ENCODE measurements at regions not wholly inside any gene's neighbourhood (a gene's known extent, or its start where the extent isn't known, plus 50 kb on each side); places are given as distances from the start of the nearest gene placed in this dataset.

DNA sequence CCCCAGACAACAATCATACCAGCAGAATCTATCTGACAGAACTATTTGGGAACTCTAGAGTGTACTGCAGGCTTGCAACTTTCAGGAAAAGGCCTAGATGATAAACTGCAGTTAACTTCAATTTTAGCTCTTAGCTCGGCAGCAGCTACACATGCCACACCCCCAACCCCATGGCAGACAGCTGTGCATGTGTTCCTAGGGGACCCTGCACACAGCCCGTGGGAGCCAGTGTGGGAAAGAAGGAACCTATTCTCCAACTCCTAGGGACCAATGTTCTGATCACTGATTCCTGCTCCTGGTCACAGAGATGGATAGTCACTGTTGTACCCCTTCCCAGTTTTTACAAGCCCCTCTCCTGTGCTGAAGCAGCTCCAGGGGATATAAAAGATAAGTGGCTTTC is 179.6 kb downstream of the DRD1 start:
- Histone ChIP-seq H3K4me3 (ENCODE audit: low read depth in 1 of 2, low read length in 1 of 2) (no peak overlapping the region), H3K4me1 (ENCODE audit: control insufficient read depth in 1 of 2, insufficient read depth in 1 of 2, low read depth in 1 of 2, low read length in 1 of 2) (no peaks in the 10 kb centered on the region), H3K36me3 (no peaks in the 10 kb centered on the region), H3K9me3 (no peaks in the 10 kb centered on the region), H3K27ac (no peak overlapping the region), H3K27me3 (no peaks in the 10 kb centered on the region)
- TF ChIP-seq, protein P1, sequence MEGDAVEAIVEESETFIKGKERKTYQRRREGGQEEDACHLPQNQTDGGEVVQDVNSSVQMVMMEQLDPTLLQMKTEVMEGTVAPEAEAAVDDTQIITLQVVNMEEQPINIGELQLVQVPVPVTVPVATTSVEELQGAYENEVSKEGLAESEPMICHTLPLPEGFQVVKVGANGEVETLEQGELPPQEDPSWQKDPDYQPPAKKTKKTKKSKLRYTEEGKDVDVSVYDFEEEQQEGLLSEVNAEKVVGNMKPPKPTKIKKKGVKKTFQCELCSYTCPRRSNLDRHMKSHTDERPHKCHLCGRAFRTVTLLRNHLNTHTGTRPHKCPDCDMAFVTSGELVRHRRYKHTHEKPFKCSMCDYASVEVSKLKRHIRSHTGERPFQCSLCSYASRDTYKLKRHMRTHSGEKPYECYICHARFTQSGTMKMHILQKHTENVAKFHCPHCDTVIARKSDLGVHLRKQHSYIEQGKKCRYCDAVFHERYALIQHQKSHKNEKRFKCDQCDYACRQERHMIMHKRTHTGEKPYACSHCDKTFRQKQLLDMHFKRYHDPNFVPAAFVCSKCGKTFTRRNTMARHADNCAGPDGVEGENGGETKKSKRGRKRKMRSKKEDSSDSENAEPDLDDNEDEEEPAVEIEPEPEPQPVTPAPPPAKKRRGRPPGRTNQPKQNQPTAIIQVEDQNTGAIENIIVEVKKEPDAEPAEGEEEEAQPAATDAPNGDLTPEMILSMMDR (IDR thresholded peaks at IDR 0.05): no peak

DNA sequence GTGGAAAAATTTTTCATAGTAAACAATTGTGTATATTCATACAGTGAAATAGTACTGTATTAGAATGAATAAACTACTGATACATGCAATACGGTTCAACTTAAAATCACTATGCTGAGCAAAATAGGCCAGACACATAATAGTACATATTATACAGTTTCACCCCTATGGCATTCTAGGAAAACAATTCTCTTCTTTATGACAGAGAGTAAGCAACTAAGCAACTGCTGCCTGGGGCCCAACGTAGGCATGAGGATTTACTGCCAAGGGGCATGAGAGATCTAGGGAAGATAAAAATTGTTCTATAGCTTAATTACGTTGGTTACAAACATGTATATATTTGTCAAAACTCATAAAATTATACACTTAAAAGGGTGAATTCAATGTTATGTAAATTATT is 180.2 kb downstream of the DRD1 start:
- Histone ChIP-seq H3K27ac (no peak overlapping the region), H3K9me3 (no peaks in the 10 kb centered on the region), H3K4me1 (ENCODE audit: control insufficient read depth in 1 of 2, insufficient read depth in 1 of 2, low read depth in 1 of 2, low read length in 1 of 2) (no peaks in the 10 kb centered on the region), H3K36me3 (no peaks in the 10 kb centered on the region), H3K4me3 (ENCODE audit: low read depth in 1 of 2, low read length in 1 of 2) (no peak overlapping the region), H3K27me3 (no peaks in the 10 kb centered on the region)
- TF ChIP-seq, protein P1 (IDR thresholded peaks at IDR 0.05): no peak

DNA sequence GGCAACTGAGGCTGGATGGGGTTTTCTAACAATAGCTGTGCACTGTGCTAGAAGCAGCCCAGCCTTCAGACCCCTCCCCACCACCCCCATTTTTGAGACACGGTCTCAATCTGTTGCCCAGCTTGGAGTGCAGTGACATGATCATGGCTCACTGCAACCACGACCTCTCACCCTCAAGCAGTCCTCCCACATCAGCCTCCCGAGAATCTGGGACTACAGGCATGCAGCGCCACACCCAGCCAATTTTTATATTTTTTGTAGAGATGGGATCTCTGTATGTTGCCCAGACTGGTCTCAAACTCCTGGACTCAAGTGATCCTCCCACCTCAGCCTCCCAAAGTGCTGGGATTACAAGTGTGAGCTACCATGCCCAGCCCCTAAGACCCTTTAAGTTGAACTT is 182.5 kb downstream of the DRD1 start:
- Histone ChIP-seq H3K9me3 (no peaks in the 10 kb centered on the region), H3K27me3 (no peaks in the 10 kb centered on the region), H3K27ac (no peak overlapping the region), H3K4me1 (ENCODE audit: control insufficient read depth in 1 of 2, insufficient read depth in 1 of 2, low read depth in 1 of 2, low read length in 1 of 2) (no peaks in the 10 kb centered on the region), H3K4me3 (ENCODE audit: low read depth in 1 of 2, low read length in 1 of 2) (no peak overlapping the region), H3K36me3 (no peaks in the 10 kb centered on the region)
- TF ChIP-seq, protein P1 (IDR thresholded peaks at IDR 0.05): no peak

DNA sequence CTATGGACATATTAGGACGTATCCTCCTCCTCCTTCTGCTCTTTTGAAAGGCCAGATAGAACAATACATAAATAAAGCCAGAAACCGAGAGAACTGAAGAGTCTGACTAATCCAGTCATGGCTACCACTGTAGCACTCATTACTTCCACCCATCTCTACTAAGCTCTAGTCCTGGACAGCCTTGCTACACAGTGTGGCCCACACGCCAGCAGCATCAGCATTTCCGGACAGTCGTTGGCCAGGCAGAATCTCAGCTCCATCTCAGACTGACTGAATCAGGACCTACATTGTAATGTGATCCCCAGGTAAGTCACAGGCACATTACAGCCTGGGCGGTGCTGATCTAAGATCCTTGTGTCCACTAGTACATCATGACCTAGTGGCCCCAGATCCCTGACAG is 182.9 kb downstream of the DRD1 start:
- no peaks in the 10 kb centered on the region for H3K27me3 ChIP-seq
- no peaks in the 10 kb centered on the region for H3K36me3 ChIP-seq
- H3K4me1 ChIP-seq (ENCODE audit: control insufficient read depth in 1 of 2, insufficient read depth in 1 of 2, low read depth in 1 of 2, low read length in 1 of 2): no peaks in the 10 kb centered on the region
- H3K9me3 ChIP-seq: no peaks in the 10 kb centered on the region
- no peak overlapping the region for H3K27ac ChIP-seq
- TF ChIP-seq, protein P1 (IDR thresholded peaks at IDR 0.05): no peak
- no peak overlapping the region for H3K4me3 ChIP-seq (ENCODE audit: low read depth in 1 of 2, low read length in 1 of 2)

DNA sequence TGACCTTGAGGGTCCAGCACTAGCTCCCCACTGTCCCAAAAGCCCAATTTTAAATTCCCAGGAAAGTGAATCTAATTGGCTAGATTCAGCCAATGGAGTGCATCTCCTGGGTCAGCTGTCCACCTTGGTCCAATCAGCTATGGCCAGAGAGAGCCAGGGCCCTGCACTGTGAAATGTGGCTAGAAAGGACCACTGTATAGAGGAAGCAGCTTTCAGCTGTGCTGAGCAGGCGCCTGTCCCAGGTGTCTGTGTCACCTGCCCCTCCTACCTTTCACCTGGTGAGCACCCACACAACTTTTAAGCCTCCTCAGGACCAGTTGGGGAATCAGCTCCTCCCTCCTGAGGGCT is 186.2 kb downstream of the DRD1 start:
- H3K27me3 ChIP-seq: no peaks in the 10 kb centered on the region
- TF ChIP-seq, protein P1 (IDR thresholded peaks at IDR 0.05): no peak
- H3K9me3 ChIP-seq: no peaks in the 10 kb centered on the region
- no peaks in the 10 kb centered on the region for H3K4me1 ChIP-seq (ENCODE audit: control insufficient read depth in 1 of 2, insufficient read depth in 1 of 2, low read depth in 1 of 2, low read length in 1 of 2)
- no peaks in the 10 kb centered on the region for H3K36me3 ChIP-seq
- H3K4me3 ChIP-seq (ENCODE audit: low read depth in 1 of 2, low read length in 1 of 2): no peak overlapping the region
- H3K27ac ChIP-seq: no peak overlapping the region
